ENCODE measurements at regions not wholly inside any gene's neighbourhood (a gene's known extent, or its start where the extent isn't known, plus 50 kb on each side); places are given as distances from the start of the nearest gene placed in this dataset.
"Not testable (repeated sequence)": the region's sequence is repeated elsewhere in the genome, so short reads cannot be mapped to it uniquely, and the experiment has no call there.

GRCh38 chr5:1724822-1725602, 74.6 kb downstream of the MRPL36 start:
- Histone ChIP-seq H3K9me3 (replicated peaks) (no peaks in the 10 kb centered on the region), H3K27ac (no peak overlapping the region), H3K27me3 (no peaks in the 10 kb centered on the region), H3K36me3 (no peaks in the 10 kb centered on the region), H3K4me1 (no peaks in the 10 kb centered on the region), H3K4me3 (no peak overlapping the region)
- no peak for DNase-seq

DNA sequence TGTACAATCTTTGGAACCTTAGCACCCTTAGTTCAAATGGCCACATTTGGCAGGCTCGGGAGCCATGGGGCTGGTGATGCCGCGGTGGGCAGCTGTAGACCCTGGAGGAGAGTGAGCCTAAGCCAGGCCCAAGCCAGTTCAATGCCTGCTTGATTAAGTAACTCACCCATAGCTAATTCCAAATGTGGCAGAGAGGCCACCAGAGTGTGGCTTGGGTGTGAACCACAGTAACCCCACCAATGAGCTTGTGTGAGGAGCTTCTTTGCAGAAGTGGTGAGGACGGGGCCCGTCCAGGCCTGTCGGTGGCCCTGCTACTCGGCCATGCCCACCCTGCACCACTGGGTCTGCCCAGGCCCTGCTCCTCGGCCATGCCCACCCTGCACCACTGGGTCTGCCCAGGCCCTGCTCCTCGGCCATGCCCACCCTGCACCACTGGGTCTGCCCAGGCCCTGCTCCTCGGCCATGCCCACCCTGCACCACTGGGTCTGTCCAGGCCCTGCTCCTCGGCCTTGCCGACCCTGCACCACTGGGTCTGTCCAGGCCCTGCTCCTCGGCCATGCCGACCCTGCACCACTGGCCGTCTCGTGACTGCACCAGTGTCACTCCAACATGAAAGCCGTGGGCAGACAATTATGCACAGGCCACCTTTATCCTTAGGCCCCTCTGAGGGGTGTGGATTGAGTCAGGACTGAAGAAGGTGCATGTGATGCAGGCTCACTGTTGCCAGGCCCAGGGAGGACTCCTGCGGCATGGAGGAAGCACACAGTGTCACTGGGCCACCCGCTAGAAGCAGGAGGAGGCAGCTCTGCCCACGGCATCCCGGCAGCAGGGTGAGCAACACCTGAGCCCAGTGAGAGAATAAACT, 75.4 kb downstream of the MRPL36 start:
- H3K27me3 ChIP-seq = no peaks in the 10 kb centered on the region
- no peaks in the 10 kb centered on the region for H3K4me1 ChIP-seq
- H3K27ac ChIP-seq = no peak overlapping the region
- H3K9me3 ChIP-seq (replicated peaks) = no peaks in the 10 kb centered on the region
- DNase-seq = no peak
- no peak overlapping the region for H3K4me3 ChIP-seq
- no peaks in the 10 kb centered on the region for H3K36me3 ChIP-seq

DNA sequence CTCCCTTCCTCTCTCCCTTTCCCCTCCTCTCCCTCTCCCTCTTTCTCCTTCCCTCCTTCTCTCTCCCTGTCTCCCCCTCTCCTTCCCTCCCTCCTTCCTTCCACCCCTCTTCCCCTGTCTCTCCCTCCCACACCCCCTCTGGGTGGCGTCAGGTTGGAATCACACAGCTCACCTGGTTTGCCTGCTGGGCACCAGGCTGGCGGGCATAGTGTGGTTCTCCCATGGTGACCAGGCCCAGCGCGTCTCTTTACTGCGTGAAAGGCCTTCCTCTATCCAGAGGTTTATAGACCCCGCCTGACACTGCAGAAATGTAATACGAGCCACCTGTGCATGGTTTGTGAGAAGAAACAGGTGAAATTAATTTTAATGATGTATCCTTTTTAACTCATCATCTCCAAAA, 76.2 kb downstream of the MRPL36 start:
- Histone ChIP-seq H3K36me3 (no peaks in the 10 kb centered on the region), H3K4me1 (no peaks in the 10 kb centered on the region), H3K27me3 (no peaks in the 10 kb centered on the region), H3K27ac (no peak overlapping the region), H3K4me3 (no peak overlapping the region), H3K9me3 (replicated peaks) (no peaks in the 10 kb centered on the region)
- no peak for DNase-seq

- H3K4me1 ChIP-seq = no peaks in the 10 kb centered on the region
- no peaks in the 10 kb centered on the region for H3K27me3 ChIP-seq
- no peak for DNase-seq
Measured at GRCh38 chr5:1722877-1723276, 76.8 kb downstream of the MRPL36 start.

GRCh38 chr5:1720396-1721110, 79.1 kb downstream of the MRPL36 start:
- Histone ChIP-seq H3K9me3 (replicated peaks) (no peaks in the 10 kb centered on the region), H3K4me1 (no peaks in the 10 kb centered on the region), H3K4me3 (no peak overlapping the region), H3K36me3 (no peaks in the 10 kb centered on the region), H3K27me3 (no peaks in the 10 kb centered on the region), H3K27ac (no peak overlapping the region)
- DNase-seq = no peak

More at GRCh38 chr5:1722877-1723276, 76.8 kb downstream of the MRPL36 start:
- Histone ChIP-seq H3K9me3 (replicated peaks) (no peaks in the 10 kb centered on the region), H3K4me3 (no peak overlapping the region), H3K27ac (no peak overlapping the region), H3K36me3 (no peaks in the 10 kb centered on the region)

- Histone ChIP-seq H3K36me3 (no peaks in the 10 kb centered on the region), H3K9me3 (replicated peaks) (no peaks in the 10 kb centered on the region), H3K27me3 (no peaks in the 10 kb centered on the region), H3K4me3 (no peak overlapping the region), H3K4me1 (no peaks in the 10 kb centered on the region), H3K27ac (no peak overlapping the region)
- DNase-seq = no peak
Measured at GRCh38 chr5:1719860-1720259, 79.8 kb downstream of the MRPL36 start.

DNA sequence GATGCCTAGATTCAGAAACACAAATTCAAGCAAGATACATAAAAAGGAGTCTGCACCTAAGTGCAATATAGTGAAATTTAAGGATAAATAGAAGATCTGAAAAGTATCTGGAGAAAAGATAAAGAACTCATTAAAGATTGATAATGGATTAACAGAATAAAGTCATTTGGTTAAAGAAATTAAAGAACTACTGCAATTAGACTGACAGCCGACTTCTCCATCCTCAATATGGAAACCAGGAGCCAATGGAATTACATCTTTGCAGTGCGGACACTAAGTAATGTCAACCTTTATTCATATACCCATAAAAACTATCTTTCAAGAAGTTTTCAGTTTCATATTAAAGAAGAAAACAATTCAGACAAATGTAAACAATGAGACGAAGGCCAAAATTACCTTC, 81.0 kb downstream of the MRPL36 start:
- no peaks in the 10 kb centered on the region for H3K36me3 ChIP-seq
- DNase-seq = no peak

GRCh38 chr5:1710091-1710490, 89.5 kb downstream of the MRPL36 start:
- not testable (repeated sequence) for H3K9me3 ChIP-seq (replicated peaks); H3K4me1 ChIP-seq; H3K36me3 ChIP-seq; H3K27me3 ChIP-seq; DNase-seq; H3K4me3 ChIP-seq; H3K27ac ChIP-seq

More for the DNA sequence above, 81.0 kb downstream of the MRPL36 start:
- Histone ChIP-seq H3K27me3 (no peaks in the 10 kb centered on the region), H3K4me3 (no peak overlapping the region), H3K4me1 (no peaks in the 10 kb centered on the region), H3K27ac (no peak overlapping the region), H3K9me3 (replicated peaks) (no peaks in the 10 kb centered on the region)

DNA sequence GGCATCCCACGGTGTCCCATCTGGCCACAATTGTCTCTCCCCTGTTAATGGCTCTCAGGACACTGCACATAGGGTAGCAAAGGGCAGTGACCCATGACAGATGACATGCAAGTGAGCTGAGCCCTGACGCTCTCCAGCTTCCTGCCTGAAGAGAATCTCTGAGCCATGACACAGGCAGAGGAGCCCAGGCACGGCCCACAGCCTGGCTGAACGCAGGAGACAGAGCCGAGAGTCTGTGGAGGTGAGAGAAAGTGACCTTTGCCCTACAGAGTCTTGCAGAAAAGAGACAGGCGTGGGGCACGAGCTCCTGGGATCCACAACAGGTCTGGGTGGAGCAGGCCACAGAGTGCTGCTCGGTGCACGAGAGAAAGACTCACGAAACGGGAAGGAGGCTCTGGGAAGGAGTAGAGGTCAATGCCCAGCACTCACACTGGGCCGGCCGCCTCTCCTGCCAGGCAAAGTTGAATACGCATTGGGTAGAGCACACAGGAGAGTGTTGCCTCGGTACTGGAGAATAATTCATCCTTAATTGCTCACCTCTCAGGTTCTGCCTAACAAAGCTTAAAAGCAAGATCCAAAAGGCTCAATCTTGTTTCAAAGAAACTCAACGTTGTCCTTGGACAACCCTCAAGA, 90.3 kb downstream of the MRPL36 start:
- no peak for DNase-seq
- Histone ChIP-seq H3K36me3 (no peaks in the 10 kb centered on the region), H3K4me1 (no peaks in the 10 kb centered on the region), H3K4me3 (no peak overlapping the region), H3K27ac (no peak overlapping the region), H3K9me3 (replicated peaks) (no peaks in the 10 kb centered on the region), H3K27me3 (no peaks in the 10 kb centered on the region)

- H3K9me3 ChIP-seq (replicated peaks) = no peaks in the 10 kb centered on the region
- H3K27ac ChIP-seq = no peak overlapping the region
- DNase-seq = no peak
- no peaks in the 10 kb centered on the region for H3K4me1 ChIP-seq
- no peaks in the 10 kb centered on the region for H3K27me3 ChIP-seq
- no peaks in the 10 kb centered on the region for H3K36me3 ChIP-seq
- H3K4me3 ChIP-seq = no peak overlapping the region
Measured at GRCh38 chr5:1708592-1709141, 91.0 kb downstream of the MRPL36 start.

GRCh38 chr5:1707467-1707866, 92.2 kb downstream of the MRPL36 start:
- Histone ChIP-seq H3K4me3 (no peak overlapping the region), H3K27ac (no peak overlapping the region), H3K9me3 (replicated peaks) (no peaks in the 10 kb centered on the region), H3K36me3 (no peaks in the 10 kb centered on the region), H3K4me1 (no peaks in the 10 kb centered on the region), H3K27me3 (no peaks in the 10 kb centered on the region)
- no peak for DNase-seq

- Histone ChIP-seq H3K9me3 (replicated peaks) (no peaks in the 10 kb centered on the region), H3K4me3 (no peak overlapping the region), H3K36me3 (no peaks in the 10 kb centered on the region), H3K4me1 (no peaks in the 10 kb centered on the region), H3K27ac (no peak overlapping the region), H3K27me3 (no peaks in the 10 kb centered on the region)
- no peak for DNase-seq
Measured at GRCh38 chr5:1706428-1706827, 93.2 kb downstream of the MRPL36 start.

DNA sequence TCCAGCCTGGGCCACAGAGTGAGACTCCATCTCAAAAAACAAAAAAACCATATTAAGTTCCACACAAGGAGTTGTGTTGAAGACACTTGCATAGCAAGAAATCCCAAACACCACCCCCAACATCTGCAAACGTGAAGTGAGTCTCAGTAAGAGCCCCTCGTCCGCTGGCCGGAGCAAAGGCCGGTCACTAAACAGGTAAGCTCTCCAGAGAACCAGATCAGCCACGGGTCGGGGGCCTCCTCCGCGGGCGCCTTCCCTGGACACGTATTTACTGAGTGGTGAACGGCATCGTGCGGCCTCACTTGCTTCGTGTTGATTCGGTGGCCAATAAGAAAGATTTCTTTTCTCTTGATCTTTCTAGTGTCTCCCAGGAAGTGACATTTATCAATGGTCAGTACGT, 93.6 kb downstream of the MRPL36 start:
- H3K4me3 ChIP-seq = no peak overlapping the region
- H3K27ac ChIP-seq = no peak overlapping the region
- no peaks in the 10 kb centered on the region for H3K4me1 ChIP-seq
- DNase-seq = no peak
- H3K27me3 ChIP-seq = no peaks in the 10 kb centered on the region
- H3K9me3 ChIP-seq (replicated peaks) = no peaks in the 10 kb centered on the region
- no peaks in the 10 kb centered on the region for H3K36me3 ChIP-seq

DNA sequence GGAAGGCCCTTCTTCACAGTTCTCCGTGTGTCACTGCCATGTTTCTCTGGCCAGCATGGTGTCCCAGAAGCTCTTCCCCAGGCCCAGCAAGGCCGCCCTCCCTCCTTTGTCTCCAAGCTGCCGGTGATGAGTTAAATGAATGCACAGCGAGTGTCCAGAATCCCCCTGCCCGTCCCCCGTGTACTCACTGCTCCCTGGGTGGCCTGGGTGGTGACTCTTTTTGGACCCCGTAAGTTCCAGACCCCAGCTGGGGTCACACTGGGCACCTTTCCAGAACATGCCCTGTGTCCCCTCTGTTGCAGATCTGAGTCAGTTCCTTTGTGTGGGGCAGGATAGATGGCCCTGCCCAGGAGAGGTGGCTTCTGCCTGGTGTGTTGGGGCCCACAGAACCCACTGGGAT, 95.0 kb downstream of the MRPL36 start:
- no peaks in the 10 kb centered on the region for H3K27me3 ChIP-seq
- H3K27ac ChIP-seq = no peak overlapping the region
- no peak for DNase-seq
- H3K4me3 ChIP-seq = no peak overlapping the region
- no peaks in the 10 kb centered on the region for H3K36me3 ChIP-seq
- no peaks in the 10 kb centered on the region for H3K9me3 ChIP-seq (replicated peaks)
- no peaks in the 10 kb centered on the region for H3K4me1 ChIP-seq
